Liver (tissue), 8 donors: ENCODE measurements at regions not wholly inside any gene's neighbourhood (a gene's known extent, or its start where the extent isn't known, plus 50 kb on each side); places are given as distances from the start of the nearest gene placed in this dataset.

Experiments
- DNase-seq: peaks from one replicate; pipeline ENCODE4 v3.0.0-alpha.2; 2017; ENCODE audit warnings: low spot score
- H3K27ac ChIP-seq, 2 donors: one replicate each; pipeline ENCODE4 v1.7.0; 2013; ENCODE audit warnings: inconsistent platforms in 2 of 2, low read length in 2 of 2, control low read depth in 1 of 2, low read depth in 1 of 2, mild to moderate bottlenecking in 1 of 2
- H3K27me3 ChIP-seq, 4 donors: one replicate each; pipeline versions ENCODE4 v1.6.1 to v1.7.0; 2013; ENCODE audit warnings: low read length in 3 of 4, inconsistent platforms in 1 of 4, mild to moderate bottlenecking in 1 of 4, moderate library complexity in 1 of 4; ENCODE audit not compliant: control insufficient read depth in 4 of 4, insufficient read depth in 4 of 4
- H3K36me3 ChIP-seq, 4 donors: one replicate each; pipeline versions ENCODE4 v1.6.1 to v1.7.0; 2013; ENCODE audit warnings: low read length in 3 of 4, mild to moderate bottlenecking in 3 of 4, low read depth in 1 of 4, moderate library complexity in 1 of 4; ENCODE audit not compliant: control insufficient read depth in 4 of 4, insufficient read depth in 3 of 4
- H3K4me1 ChIP-seq, 4 donors: one replicate each; pipeline versions ENCODE4 v1.6.1 to v1.7.0; 2013; ENCODE audit warnings: low read length in 3 of 4, mild to moderate bottlenecking in 3 of 4, moderate library complexity in 1 of 4; ENCODE audit not compliant: control insufficient read depth in 4 of 4, insufficient read depth in 4 of 4
- H3K4me3 ChIP-seq, 3 donors: one replicate each; pipeline versions ENCODE4 v1.6.1 to v1.7.0; 2013; ENCODE audit warnings: low read length in 3 of 3, control low read depth in 1 of 3, low read depth in 1 of 3, mild to moderate bottlenecking in 1 of 3
- H3K9ac ChIP-seq, 2 donors: one replicate each; pipeline ENCODE4 v1.7.0; 2013; ENCODE audit warnings: low read length in 2 of 2, mild to moderate bottlenecking in 2 of 2, moderate library complexity in 2 of 2, control low read depth in 1 of 2, low read depth in 1 of 2
- H3K9me3 ChIP-seq, 4 donors: one replicate each; pipeline versions ENCODE4 v1.6.1 to v1.7.0; 2013; ENCODE audit warnings: low read length in 3 of 4; ENCODE audit not compliant: control insufficient read depth in 4 of 4
- ATF3 ChIP-seq: IDR thresholded peaks from 2 replicates; pipeline ENCODE4 v1.6.1; 2016; ENCODE audit warnings: antibody characterized with exemption
- CTCF ChIP-seq: fragments of 150-350 bp; IDR thresholded peaks from 2 replicates; pipeline ENCODE4 v1.5.1; 2017; ENCODE audit warnings: improper control_type of control experiment, low read depth, low read length; ENCODE audit not compliant: missing input control
- EGR1 ChIP-seq, 2 donors: IDR thresholded peaks; 2 replicates each; pipeline ENCODE4 v1.6.1; 2016 to 2018; ENCODE audit warnings: antibody characterized with exemption in 2 of 2, low read depth in 2 of 2
- FOXA1 ChIP-seq: IDR thresholded peaks from 2 replicates; pipeline ENCODE4 v1.6.1; 2016; ENCODE audit warnings: antibody characterized with exemption
- FOXA2 ChIP-seq: IDR thresholded peaks from 2 replicates; pipeline ENCODE4 v1.6.1; 2016; ENCODE audit warnings: antibody characterized with exemption
- HNF4G ChIP-seq: IDR thresholded peaks from 2 replicates; pipeline ENCODE4 v1.6.1; 2016; ENCODE audit warnings: antibody characterized with exemption
- JUND ChIP-seq, 2 donors: IDR thresholded peaks; 2 replicates each; pipeline ENCODE4 v1.6.1; 2016; ENCODE audit warnings: antibody characterized with exemption in 2 of 2
- MAX ChIP-seq: IDR thresholded peaks from 2 replicates; pipeline ENCODE4 v1.6.1; 2016; ENCODE audit warnings: antibody characterized with exemption
- NR2F2 ChIP-seq: IDR thresholded peaks from 2 replicates; pipeline ENCODE4 v1.6.1; 2016; ENCODE audit warnings: antibody characterized with exemption
- RAD21 ChIP-seq, 2 donors: IDR thresholded peaks; 2 replicates each; pipeline ENCODE4 v1.6.1; 2016; ENCODE audit warnings: antibody characterized with exemption in 2 of 2, mild to moderate bottlenecking in 2 of 2
- REST ChIP-seq: IDR thresholded peaks from 2 replicates; pipeline ENCODE4 v1.6.1; 2016; ENCODE audit warnings: antibody characterized with exemption, mild to moderate bottlenecking
- RXRA ChIP-seq, 2 donors: IDR thresholded peaks; 2 replicates each; pipeline ENCODE4 v1.6.1; 2017 to 2018; ENCODE audit warnings: antibody characterized with exemption in 2 of 2, mild to moderate bottlenecking in 1 of 2
- SP1 ChIP-seq: IDR thresholded peaks from 2 replicates; pipeline ENCODE4 v1.6.1; 2018; ENCODE audit warnings: antibody characterized with exemption, mild to moderate bottlenecking
- TAF1 ChIP-seq: conservative IDR thresholded peaks from 2 replicates; pipeline ENCODE4 v1.6.1; 2016; ENCODE audit warnings: antibody characterized with exemption, mild to moderate bottlenecking
- YY1 ChIP-seq: IDR thresholded peaks from 2 replicates; pipeline ENCODE4 v1.6.1; 2016; ENCODE audit warnings: antibody characterized with exemption, mild to moderate bottlenecking
- ZBTB33 ChIP-seq: IDR thresholded peaks from 2 replicates; pipeline ENCODE4 v1.6.1; 2016; ENCODE audit warnings: antibody characterized with exemption
- WGBS: extraction: QIAGEN DNeasy Blood & Tissue Kit; methylation state at CpG from one replicate; pipeline ENCODE4 v1.1.7; 2013; 5-methylcytosine and 5-hydroxymethylcytosine counted together
- donor health status: healthy.
- donor health status: healthy.
- donor health status: healthy.
- donor health status: healthy.
- donor health status: healthy.

- no peak overlapping the region for H3K27ac ChIP-seq
- H3K4me1 ChIP-seq, result no peaks in the 10 kb centered on the region
- no peaks in the 10 kb centered on the region for H3K36me3 ChIP-seq
- 40% methylated on average over 2 of the region's 2 CpGs for WGBS
- H3K27me3 ChIP-seq, result no peaks in the 10 kb centered on the region
- no peak for DNase-seq
- TF ChIP-seq FOXA2 (no peak), MAX (no peak), NR2F2 (no peak), ZBTB33 (no peak), YY1 (no peak), RXRA (IDR thresholded peaks at IDR 0.05) (no peak), HNF4G (no peak), CTCF (no peak), EGR1 (IDR thresholded peaks at IDR 0.05; ENCODE audit: low read depth in 2 of 2) (no peak), FOXA1 (no peak), SP1 (no peak), REST (no peak), RAD21 (IDR thresholded peaks at IDR 0.05) (no peak), JUND (IDR thresholded peaks at IDR 0.05) (no peak), ATF3 (no peak)
- no peak overlapping the region for H3K4me3 ChIP-seq
- no peaks in the 10 kb centered on the region for H3K9me3 ChIP-seq
- no peak overlapping the region for H3K9ac ChIP-seq
Observed at GRCh38 chr4:37138789-37139188, 105.8 kb upstream of the NWD2 start.

GRCh38 chr4:37139987-37140386, 104.6 kb upstream of the NWD2 start:
- H3K36me3 ChIP-seq, result no peaks in the 10 kb centered on the region
- no peak for DNase-seq
- TF ChIP-seq ZBTB33 (no peak), TAF1 (no peak), REST (no peak), RAD21 (IDR thresholded peaks at IDR 0.05) (no peak), FOXA2 (no peak)
- H3K4me1 ChIP-seq, result no peaks in the 10 kb centered on the region
- H3K27ac ChIP-seq, result no peak overlapping the region
- 19% methylated on average over 1 of the region's 1 CpG for WGBS
- no peaks in the 10 kb centered on the region for H3K9me3 ChIP-seq
- H3K4me3 ChIP-seq, result no peak overlapping the region
- no peaks in the 10 kb centered on the region for H3K27me3 ChIP-seq
- H3K9ac ChIP-seq, result no peak overlapping the region
